ENCODE measurements at regions not wholly inside any gene's neighbourhood (a gene's known extent, or its start where the extent isn't known, plus 50 kb on each side); places are given as distances from the start of the nearest gene placed in this dataset.
"Not testable (repeated sequence)": the region's sequence is repeated elsewhere in the genome, so short reads cannot be mapped to it uniquely, and the experiment has no call there.

GRCh38 chr12:46660719-46661109 is 165.1 kb downstream of the SLC38A4 start:
- Histone ChIP-seq H3K9me3 (ENCODE audit: insufficient read depth, low read length) (peaks cover 7% of the 10 kb centered on the region; the same call in 1 of the 2 replicates), H3K27me3 (ENCODE audit: insufficient read depth, insufficient read length) (no peaks in the 10 kb centered on the region), H3K36me3 (ENCODE audit: insufficient read depth, insufficient read length, low read length) (no peaks in the 10 kb centered on the region), H3K4me1 (ENCODE audit: insufficient read depth, insufficient read length) (no peaks in the 10 kb centered on the region), H3K4me3 (ENCODE audit: insufficient read length, low read depth) (no peak overlapping the region), H3K9ac (ENCODE audit: insufficient read length, low read depth) (no peak overlapping the region)
- TF ChIP-seq ZNF274 (IDR thresholded peaks at IDR 0.05; ENCODE audit: low read depth, low read length) (no peak), SUZ12 (IDR thresholded peaks at IDR 0.05; ENCODE audit: extremely low read depth, insufficient read depth, insufficient read length) (no peak), YY1 (IDR thresholded peaks at IDR 0.05; ENCODE audit: insufficient read depth, insufficient read length) (no peak)
- DNase-seq (ENCODE audit: low read depth, low spot score): no peak

GRCh38 chr12:46660276-46660675 is 165.5 kb downstream of the SLC38A4 start:
- H3K36me3 ChIP-seq (ENCODE audit: insufficient read depth, insufficient read length, low read length): no peaks in the 10 kb centered on the region
- H3K9ac ChIP-seq (ENCODE audit: insufficient read length, low read depth): no peak overlapping the region
- no peaks in the 10 kb centered on the region for H3K27me3 ChIP-seq (ENCODE audit: insufficient read depth, insufficient read length)
- H3K4me1 ChIP-seq (ENCODE audit: insufficient read depth, insufficient read length): no peaks in the 10 kb centered on the region
- no peak for DNase-seq (ENCODE audit: low read depth, low spot score)
- TF ChIP-seq YY1 (IDR thresholded peaks at IDR 0.05; ENCODE audit: insufficient read depth, insufficient read length) (no peak), SUZ12 (IDR thresholded peaks at IDR 0.05; ENCODE audit: extremely low read depth, insufficient read depth, insufficient read length) (no peak), ZNF274 (IDR thresholded peaks at IDR 0.05; ENCODE audit: low read depth, low read length) (no peak)
- peaks cover 7% of the 10 kb centered on the region; the same call in 1 of the 2 replicates for H3K9me3 ChIP-seq (ENCODE audit: insufficient read depth, low read length)
- H3K4me3 ChIP-seq (ENCODE audit: insufficient read length, low read depth): no peak overlapping the region

DNA sequence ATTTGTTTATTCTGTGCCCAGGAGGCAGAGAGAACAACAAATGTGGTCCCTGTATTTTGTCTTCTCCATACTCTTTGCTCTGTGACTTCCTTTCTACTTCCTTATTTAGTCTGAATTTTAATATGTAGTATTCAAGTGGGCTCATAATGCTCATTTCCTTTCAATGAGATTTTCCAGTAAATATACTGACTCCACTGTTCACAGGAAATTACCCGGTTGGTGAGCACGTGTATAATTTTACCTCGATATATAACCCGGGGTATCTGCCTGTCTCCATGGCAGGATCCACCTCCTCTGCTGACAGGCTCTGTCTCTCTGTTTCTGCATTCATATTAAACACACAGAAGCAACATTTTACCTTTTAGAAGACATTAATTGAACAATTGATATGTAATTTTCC is 166.0 kb downstream of the SLC38A4 start:
- H3K27me3 ChIP-seq (ENCODE audit: insufficient read depth, insufficient read length): no peaks in the 10 kb centered on the region
- H3K9ac ChIP-seq (ENCODE audit: insufficient read length, low read depth): no peak overlapping the region
- TF ChIP-seq YY1 (IDR thresholded peaks at IDR 0.05; ENCODE audit: insufficient read depth, insufficient read length) (no peak), ZNF274 (IDR thresholded peaks at IDR 0.05; ENCODE audit: low read depth, low read length) (no peak), SUZ12 (IDR thresholded peaks at IDR 0.05; ENCODE audit: extremely low read depth, insufficient read depth, insufficient read length) (no peak)
- no peak overlapping the region for H3K4me3 ChIP-seq (ENCODE audit: insufficient read length, low read depth)
- H3K36me3 ChIP-seq (ENCODE audit: insufficient read depth, insufficient read length, low read length): no peaks in the 10 kb centered on the region
- no peaks in the 10 kb centered on the region for H3K4me1 ChIP-seq (ENCODE audit: insufficient read depth, insufficient read length)
- DNase-seq (ENCODE audit: low read depth, low spot score): no peak
- H3K9me3 ChIP-seq (ENCODE audit: insufficient read depth, low read length): peaks cover 7% of the 10 kb centered on the region; the same call in 1 of the 2 replicates

GRCh38 chr12:46659032-46659650 is 166.7 kb downstream of the SLC38A4 start:
- Histone ChIP-seq H3K4me3 (ENCODE audit: insufficient read length, low read depth) (no peak overlapping the region), H3K36me3 (ENCODE audit: insufficient read depth, insufficient read length, low read length) (no peaks in the 10 kb centered on the region), H3K4me1 (ENCODE audit: insufficient read depth, insufficient read length) (no peaks in the 10 kb centered on the region), H3K9me3 (ENCODE audit: insufficient read depth, low read length) (peaks cover 7% of the 10 kb centered on the region; the same call in 1 of the 2 replicates), H3K27me3 (ENCODE audit: insufficient read depth, insufficient read length) (no peaks in the 10 kb centered on the region), H3K9ac (ENCODE audit: insufficient read length, low read depth) (no peak overlapping the region)
- no peak for TF ChIP-seq ZNF274 (IDR thresholded peaks at IDR 0.05; ENCODE audit: low read depth, low read length)
- no peak for TF ChIP-seq SUZ12 (IDR thresholded peaks at IDR 0.05; ENCODE audit: extremely low read depth, insufficient read depth, insufficient read length)
- no peak for TF ChIP-seq YY1 (IDR thresholded peaks at IDR 0.05; ENCODE audit: insufficient read depth, insufficient read length)
- DNase-seq (ENCODE audit: low read depth, low spot score): no peak

GRCh38 chr12:46657453-46658411 is 168.1 kb downstream of the SLC38A4 start:
- Histone ChIP-seq H3K27me3 (ENCODE audit: insufficient read depth, insufficient read length) (no peaks in the 10 kb centered on the region), H3K9ac (ENCODE audit: insufficient read length, low read depth) (no peak overlapping the region), H3K9me3 (ENCODE audit: insufficient read depth, low read length) (0 out of 2 replicates have a peak, but pooled peaks cover under 1% of the 10 kb centered on the region), H3K36me3 (ENCODE audit: insufficient read depth, insufficient read length, low read length) (no peaks in the 10 kb centered on the region), H3K4me1 (ENCODE audit: insufficient read depth, insufficient read length) (no peaks in the 10 kb centered on the region), H3K4me3 (ENCODE audit: insufficient read length, low read depth) (no peak overlapping the region)
- TF ChIP-seq SUZ12 (IDR thresholded peaks at IDR 0.05; ENCODE audit: extremely low read depth, insufficient read depth, insufficient read length) (no peak), ZNF274 (IDR thresholded peaks at IDR 0.05; ENCODE audit: low read depth, low read length) (no peak), YY1 (IDR thresholded peaks at IDR 0.05; ENCODE audit: insufficient read depth, insufficient read length) (no peak)
- DNase-seq (ENCODE audit: low read depth, low spot score): no peak

- H3K9ac ChIP-seq (ENCODE audit: insufficient read length, low read depth); H3K36me3 ChIP-seq (ENCODE audit: insufficient read depth, insufficient read length, low read length): not testable (repeated sequence)
Measured at GRCh38 chr12:46655984-46656383, 169.8 kb downstream of the SLC38A4 start.

GRCh38 chr12:46653311-46653710 is 172.5 kb downstream of the SLC38A4 start:
- Histone ChIP-seq H3K9ac (ENCODE audit: insufficient read length, low read depth) (no peak overlapping the region), H3K4me3 (ENCODE audit: insufficient read length, low read depth) (no peak overlapping the region), H3K9me3 (ENCODE audit: insufficient read depth, low read length) (peaks cover 10% of the 10 kb centered on the region), H3K4me1 (ENCODE audit: insufficient read depth, insufficient read length) (no peaks in the 10 kb centered on the region), H3K36me3 (ENCODE audit: insufficient read depth, insufficient read length, low read length) (no peaks in the 10 kb centered on the region), H3K27me3 (ENCODE audit: insufficient read depth, insufficient read length) (no peaks in the 10 kb centered on the region)
- TF ChIP-seq ZNF274 (IDR thresholded peaks at IDR 0.05; ENCODE audit: low read depth, low read length) (no peak), SUZ12 (IDR thresholded peaks at IDR 0.05; ENCODE audit: extremely low read depth, insufficient read depth, insufficient read length) (no peak), YY1 (IDR thresholded peaks at IDR 0.05; ENCODE audit: insufficient read depth, insufficient read length) (no peak)
- DNase-seq (ENCODE audit: low read depth, low spot score): no peak

More at GRCh38 chr12:46655984-46656383, 169.8 kb downstream of the SLC38A4 start:
- not testable (repeated sequence) for H3K4me3 ChIP-seq (ENCODE audit: insufficient read length, low read depth); H3K4me1 ChIP-seq (ENCODE audit: insufficient read depth, insufficient read length); H3K27me3 ChIP-seq (ENCODE audit: insufficient read depth, insufficient read length); H3K9me3 ChIP-seq (ENCODE audit: insufficient read depth, low read length); DNase-seq (ENCODE audit: low read depth, low spot score)

Measured in NT2/D1 (cell line).